Endodermal cell (in vitro differentiated cells): ENCODE measurements at regions not wholly inside any gene's neighbourhood (a gene's known extent, or its start where the extent isn't known, plus 50 kb on each side); places are given as distances from the start of the nearest gene placed in this dataset.

Experiments
- DNase-seq: peaks from one replicate; pipeline ENCODE4 v3.0.0-alpha.2; 2017
- H3K27ac ChIP-seq: 2 replicates; pipeline ENCODE4 v1.5.1; 2013; ENCODE audit warnings: mild to moderate bottlenecking, low read depth, low read length, moderate library complexity
- H3K27me3 ChIP-seq: 2 replicates; pipeline ENCODE4 v1.6.1; 2013; ENCODE audit warnings: mild to moderate bottlenecking, low read length, moderate library complexity; ENCODE audit not compliant: insufficient read depth, control insufficient read depth, poor library complexity, severe bottlenecking
- H3K36me3 ChIP-seq: 2 replicates; pipeline ENCODE4 v1.7.0; 2013; ENCODE audit warnings: mild to moderate bottlenecking, low read length, moderate library complexity; ENCODE audit not compliant: control insufficient read depth, insufficient read depth
- H3K4me1 ChIP-seq: one replicate; pipeline ENCODE4 v1.7.0; 2013; ENCODE audit warnings: low read length; ENCODE audit not compliant: control insufficient read depth, insufficient read depth
- H3K4me3 ChIP-seq: 2 replicates; pipeline ENCODE4 v1.5.1; 2013; ENCODE audit warnings: mild to moderate bottlenecking, low read length, moderate library complexity
- H3K9ac ChIP-seq: 2 replicates; pipeline ENCODE4 v1.6.1; 2013; ENCODE audit warnings: mild to moderate bottlenecking, low read length, moderate library complexity; ENCODE audit not compliant: poor library complexity, severe bottlenecking; ENCODE audit errors: extremely low read depth
- H3K9me3 ChIP-seq: 2 replicates; pipeline ENCODE4 v1.6.1; 2013; ENCODE audit warnings: mild to moderate bottlenecking, low read length, moderate library complexity; ENCODE audit not compliant: control insufficient read depth
- H3K27ac Mint-ChIP-seq: 2 replicates; pipeline ENCODE4 v1.8.0; 2020; ENCODE audit warnings: mixed read lengths
- H3K27me3 Mint-ChIP-seq: 2 replicates; pipeline ENCODE4 v1.8.0; 2021; ENCODE audit warnings: mild to moderate bottlenecking, mixed read lengths; ENCODE audit not compliant: insufficient read depth
- H3K36me3 Mint-ChIP-seq: 2 replicates; pipeline ENCODE4 v1.8.0; 2020; ENCODE audit warnings: low read depth, mixed read lengths
- H3K4me1 Mint-ChIP-seq: 2 replicates; pipeline ENCODE4 v1.8.0; 2020; ENCODE audit warnings: mixed read lengths
- H3K4me3 Mint-ChIP-seq: 2 replicates; pipeline ENCODE4 v1.8.0; 2020; ENCODE audit warnings: mild to moderate bottlenecking, moderate library complexity, mixed read lengths
- H3K9me3 Mint-ChIP-seq: 2 replicates; pipeline ENCODE4 v1.8.0; 2020; ENCODE audit warnings: mild to moderate bottlenecking, mixed read lengths
- WGBS, 2 experiments: methylation state at CpG; one replicate each; pipeline versions ENCODE4 v1.1.5 to v1.1.7; 2013; ENCODE audit warnings: missing lambda C conversion rate in 2 of 2, mixed read lengths in 1 of 2; ENCODE audit not compliant: insufficient coverage in 1 of 2, insufficient read length in 1 of 2; 5-methylcytosine and 5-hydroxymethylcytosine counted together
- TF ChIP-seq, protein P1 (sequence below): fragments of 200-600 bp; sonication (generic); conservative IDR thresholded peaks from 2 replicates; pipeline ENCODE4 v1.5.0; 2021; ENCODE audit warnings: antibody characterized with exemption, mild to moderate bottlenecking

DNA sequence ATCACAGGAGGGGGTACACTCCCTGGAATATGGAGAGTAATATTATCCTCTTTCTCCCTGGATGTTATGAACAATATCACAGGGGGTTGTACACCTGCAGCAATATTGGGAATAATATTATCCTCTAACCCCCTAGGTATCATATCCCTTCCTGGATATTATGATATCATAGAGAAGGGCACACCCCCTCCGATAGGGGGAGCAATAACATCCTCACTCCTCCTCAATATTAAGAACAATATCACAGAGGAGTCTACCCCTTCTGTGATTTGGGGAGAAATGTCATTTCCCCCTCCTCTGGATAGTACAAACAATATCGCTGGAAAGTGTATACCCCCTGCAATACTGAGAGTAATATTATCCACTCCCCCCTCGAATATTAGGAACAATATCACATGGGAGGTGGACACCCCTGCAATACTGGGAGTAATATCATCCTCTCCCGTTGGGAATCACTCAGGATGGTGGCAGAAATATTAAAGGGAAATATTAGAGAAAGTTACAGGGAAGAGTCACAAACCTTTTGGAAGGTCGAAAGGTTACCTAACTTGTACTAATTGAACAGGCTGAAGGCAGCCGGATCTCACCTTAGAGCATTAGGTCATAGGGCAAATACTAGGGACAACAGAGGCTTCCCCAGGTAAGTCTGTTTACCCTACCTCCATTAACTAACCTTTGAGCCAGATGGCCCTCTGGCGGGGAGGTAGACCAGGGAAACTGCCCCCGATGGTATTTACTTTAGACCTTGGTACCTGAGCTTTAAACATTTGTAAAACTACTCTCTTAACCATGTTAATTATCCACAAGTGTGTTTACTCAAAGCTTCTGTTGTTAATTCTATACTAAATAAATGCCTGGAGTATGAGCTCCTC lies 57.5 kb upstream of the FREM1 start:
- H3K9me3 ChIP-seq, result no peaks in the 10 kb centered on the region
- no peak for DNase-seq
- H3K4me1 Mint-ChIP-seq, result peaks cover 10% of the 10 kb centered on the region
- no peak overlapping the region for H3K9ac ChIP-seq
- H3K4me3 Mint-ChIP-seq, result no peak overlapping the region
- peaks cover 19% of the 10 kb centered on the region for H3K27me3 Mint-ChIP-seq
- WGBS, 2 experiments, result 88 to 97% methylated on average over 5 to 8 of the region's 8 CpGs
- peaks cover 4% of the 10 kb centered on the region for H3K9me3 Mint-ChIP-seq
- no peaks in the 10 kb centered on the region for H3K36me3 ChIP-seq
- H3K36me3 Mint-ChIP-seq, result no peaks in the 10 kb centered on the region
- TF ChIP-seq, protein P1, sequence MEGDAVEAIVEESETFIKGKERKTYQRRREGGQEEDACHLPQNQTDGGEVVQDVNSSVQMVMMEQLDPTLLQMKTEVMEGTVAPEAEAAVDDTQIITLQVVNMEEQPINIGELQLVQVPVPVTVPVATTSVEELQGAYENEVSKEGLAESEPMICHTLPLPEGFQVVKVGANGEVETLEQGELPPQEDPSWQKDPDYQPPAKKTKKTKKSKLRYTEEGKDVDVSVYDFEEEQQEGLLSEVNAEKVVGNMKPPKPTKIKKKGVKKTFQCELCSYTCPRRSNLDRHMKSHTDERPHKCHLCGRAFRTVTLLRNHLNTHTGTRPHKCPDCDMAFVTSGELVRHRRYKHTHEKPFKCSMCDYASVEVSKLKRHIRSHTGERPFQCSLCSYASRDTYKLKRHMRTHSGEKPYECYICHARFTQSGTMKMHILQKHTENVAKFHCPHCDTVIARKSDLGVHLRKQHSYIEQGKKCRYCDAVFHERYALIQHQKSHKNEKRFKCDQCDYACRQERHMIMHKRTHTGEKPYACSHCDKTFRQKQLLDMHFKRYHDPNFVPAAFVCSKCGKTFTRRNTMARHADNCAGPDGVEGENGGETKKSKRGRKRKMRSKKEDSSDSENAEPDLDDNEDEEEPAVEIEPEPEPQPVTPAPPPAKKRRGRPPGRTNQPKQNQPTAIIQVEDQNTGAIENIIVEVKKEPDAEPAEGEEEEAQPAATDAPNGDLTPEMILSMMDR, result no peak
- no peak overlapping the region for H3K27ac ChIP-seq
- H3K4me3 ChIP-seq, result no peak overlapping the region
- peaks cover 21% of the 10 kb centered on the region for H3K27me3 ChIP-seq
- H3K4me1 ChIP-seq, result no peaks in the 10 kb centered on the region
- no peak overlapping the region for H3K27ac Mint-ChIP-seq

DNA sequence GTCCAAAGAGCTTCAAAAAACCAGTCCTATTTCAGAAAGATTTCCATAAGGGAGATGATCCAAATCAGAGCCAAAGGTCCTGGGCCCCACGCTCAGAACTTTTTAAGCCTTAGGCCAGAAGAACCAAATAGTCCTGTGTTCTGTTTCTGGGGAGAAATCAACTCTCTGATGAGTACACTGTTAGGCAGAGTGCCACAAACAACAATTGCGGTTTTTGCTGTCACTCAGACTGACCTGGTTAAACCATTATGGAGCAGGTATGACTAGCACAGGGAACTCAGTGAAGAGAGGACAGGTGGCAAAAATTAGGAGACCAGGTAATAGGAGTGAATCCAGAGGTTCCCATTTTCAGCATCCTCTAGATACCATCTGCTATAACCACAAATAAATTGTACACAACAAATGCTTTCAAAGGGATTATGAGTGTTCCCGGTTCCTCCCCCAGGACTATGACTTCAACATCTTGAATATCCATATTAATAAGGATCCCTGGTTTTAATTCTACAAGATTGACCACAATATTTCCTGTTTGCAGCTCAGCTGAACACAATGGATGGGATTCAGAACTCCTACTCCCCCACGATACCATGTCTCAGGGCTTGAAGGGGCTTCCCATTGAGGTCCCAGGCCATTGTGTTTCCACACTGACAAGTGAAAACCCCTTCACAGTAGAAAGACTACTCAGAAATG lies 52.1 kb upstream of the FREM1 start:
- DNase-seq, result no peak
- H3K27ac ChIP-seq, result no peak overlapping the region
- TF ChIP-seq, protein P1, result no peak
- no peaks in the 10 kb centered on the region for H3K9me3 Mint-ChIP-seq
- H3K4me3 Mint-ChIP-seq, result no peak overlapping the region
- H3K4me1 Mint-ChIP-seq, result peaks cover 1% of the 10 kb centered on the region
- no peaks in the 10 kb centered on the region for H3K4me1 ChIP-seq
- H3K9ac ChIP-seq, result no peak overlapping the region
- no peaks in the 10 kb centered on the region for H3K27me3 Mint-ChIP-seq
- no peaks in the 10 kb centered on the region for H3K36me3 ChIP-seq
- H3K9me3 ChIP-seq, result no peaks in the 10 kb centered on the region
- 95 to 96% methylated on average over 2 to 4 of the region's 4 CpGs for WGBS, 2 experiments
- H3K27me3 ChIP-seq, result peaks cover 21% of the 10 kb centered on the region
- no peaks in the 10 kb centered on the region for H3K36me3 Mint-ChIP-seq
- no peak overlapping the region for H3K27ac Mint-ChIP-seq
- no peak overlapping the region for H3K4me3 ChIP-seq

DNA sequence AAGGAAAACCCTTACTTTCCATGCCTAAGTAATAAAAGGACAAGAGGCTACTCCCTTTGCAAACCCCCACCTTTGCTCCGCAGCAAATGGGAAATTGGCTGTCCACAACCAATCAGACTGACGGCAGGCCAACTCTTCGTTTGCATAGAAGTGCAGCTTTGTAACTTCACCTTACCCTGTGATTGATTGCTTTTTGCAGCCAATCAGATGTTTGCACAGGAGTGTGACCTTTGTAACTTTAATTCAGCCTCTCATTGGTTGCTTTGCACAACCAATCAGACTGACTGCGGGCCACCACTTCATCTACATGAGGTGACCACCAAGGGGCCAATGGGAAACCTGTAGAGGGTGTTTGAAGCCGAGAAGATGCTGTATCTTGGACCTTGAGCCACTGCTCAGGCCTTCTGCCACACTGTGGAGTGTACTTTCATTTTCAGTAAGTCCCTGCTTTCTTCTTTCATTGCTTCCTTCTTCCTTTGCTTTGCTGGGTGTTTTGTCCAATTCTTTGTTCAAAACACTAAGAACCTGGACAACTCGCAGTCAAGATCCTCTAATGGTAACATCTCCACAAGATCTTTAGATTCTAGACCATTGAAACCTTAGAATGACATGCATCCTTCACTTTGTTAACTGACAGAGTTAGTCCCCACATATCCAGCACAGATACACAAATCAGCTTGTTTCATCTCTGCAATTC lies 51.3 kb upstream of the FREM1 start:
- WGBS, 2 experiments, result 84 to 93% methylated on average over 6 of the region's 6 CpGs

More for the DNA sequence above, 51.3 kb upstream of the FREM1 start:
- Mint-ChIP-seq H3K27me3 (no peaks in the 10 kb centered on the region), H3K27ac (no peak overlapping the region), H3K36me3 (no peaks in the 10 kb centered on the region), H3K4me3 (no peak overlapping the region), H3K9me3 (no peaks in the 10 kb centered on the region), H3K4me1 (peaks cover 1% of the 10 kb centered on the region)
- Histone ChIP-seq H3K27ac (no peak overlapping the region), H3K4me3 (no peak overlapping the region), H3K9me3 (no peaks in the 10 kb centered on the region), H3K4me1 (no peaks in the 10 kb centered on the region), H3K27me3 (peaks cover 21% of the 10 kb centered on the region), H3K9ac (no peak overlapping the region), H3K36me3 (no peaks in the 10 kb centered on the region)
- peak; percentile 69 for DNase-seq
- TF ChIP-seq, protein P1, result no peak
